ENCODE measurements at regions not wholly inside any gene's neighbourhood (a gene's known extent, or its start where the extent isn't known, plus 50 kb on each side); places are given as distances from the start of the nearest gene placed in this dataset.
A peak's percentile ranks its signal among the peaks of the same experiment; 100 is the strongest.

GRCh38 chr4:138063581-138063980 lies 178.6 kb downstream of the SLC7A11 start:
- peak overlapping the region; percentile 10 for H3K14ac ChIP-seq (ENCODE audit: low read length)
- WGBS, 2 donors (ENCODE audit: extremely low coverage in 2 of 2, insufficient read length in 2 of 2, insufficient replicate concordance in 1 of 2) = no CpG with 5 or more reads among the region's 3 CpGs
- H3K4me3 ChIP-seq (ENCODE audit: low read length in 2 of 2) = no peak overlapping the region
- peak overlapping the region; percentile 4 for H2AK5ac ChIP-seq (ENCODE audit: low read depth, low read length)
- H4K91ac ChIP-seq (ENCODE audit: low read depth, low read length, poor library complexity) = no peak overlapping the region
- no peak for DNase-seq (ENCODE audit: low spot score)
- H3K79me1 ChIP-seq (ENCODE audit: low read depth, low read length) = no peaks in the 10 kb centered on the region
- peaks cover 2% of the 10 kb centered on the region in 2 donors for H3K9me3 ChIP-seq (replicated peaks in 1 of 2; ENCODE audit: control insufficient read depth in 2 of 2, insufficient read depth in 1 of 2, low read depth in 1 of 2, low read length in 2 of 2)
- no peak overlapping the region for H3K4me2 ChIP-seq (ENCODE audit: insufficient read depth, low read length, poor library complexity, severe bottlenecking)
- H2AFZ ChIP-seq (ENCODE audit: low read length) = peak overlapping the region; percentile 83
- H2BK5ac ChIP-seq (ENCODE audit: low read length) = no peak overlapping the region
- H3K9ac ChIP-seq (ENCODE audit: low read depth, low read length, poor library complexity) = no peak overlapping the region
- peak overlapping the region; percentile 1 for H2BK12ac ChIP-seq (ENCODE audit: low read length)
- H3K4me1 ChIP-seq (ENCODE audit: control insufficient read depth in 2 of 2, insufficient read depth in 1 of 2, low read depth in 1 of 2, low read length in 2 of 2) = no peaks in the 10 kb centered on the region
- no peak overlapping the region for H3K23ac ChIP-seq (ENCODE audit: low read depth, low read length, poor library complexity)
- H3K4ac ChIP-seq (ENCODE audit: low read length) = no peak overlapping the region
- no peak overlapping the region for H2BK120ac ChIP-seq (ENCODE audit: low read depth, low read length)
- no peak overlapping the region for H3K27ac ChIP-seq (replicated peaks; ENCODE audit: low read length)
- no peak overlapping the region for H4K8ac ChIP-seq (ENCODE audit: low read depth, low read length)
- no peaks in the 10 kb centered on the region for H3K27me3 ChIP-seq (ENCODE audit: control insufficient read depth in 3 of 3, insufficient read depth in 3 of 3, low read depth in 1 of 3, low read length in 3 of 3)
- peak overlapping the region; percentile 24 for H3K18ac ChIP-seq (ENCODE audit: low read length)
- no peaks in the 10 kb centered on the region for H3K36me3 ChIP-seq (replicated peaks in 1 of 2; ENCODE audit: control insufficient read depth in 2 of 2, insufficient read depth in 2 of 2, low read length in 2 of 2)
- no peak overlapping the region for H2BK15ac ChIP-seq (ENCODE audit: low read length)

- H2AK5ac ChIP-seq (ENCODE audit: low read depth, low read length) = no peak overlapping the region
- H3K27ac ChIP-seq (replicated peaks; ENCODE audit: low read length) = no peak overlapping the region
- H3K9ac ChIP-seq (ENCODE audit: low read depth, low read length, poor library complexity) = no peak overlapping the region
- no peak overlapping the region for H4K91ac ChIP-seq (ENCODE audit: low read depth, low read length, poor library complexity)
- no peak overlapping the region for H3K23ac ChIP-seq (ENCODE audit: low read depth, low read length, poor library complexity)
- peaks cover 2% of the 10 kb centered on the region in 2 donors for H3K9me3 ChIP-seq (replicated peaks in 1 of 2; ENCODE audit: control insufficient read depth in 2 of 2, insufficient read depth in 1 of 2, low read depth in 1 of 2, low read length in 2 of 2)
- H3K14ac ChIP-seq (ENCODE audit: low read length) = no peak overlapping the region
- peak overlapping the region; percentile 83 for H2AFZ ChIP-seq (ENCODE audit: low read length)
- no peak overlapping the region for H3K4me3 ChIP-seq (ENCODE audit: low read length in 2 of 2)
- H2BK120ac ChIP-seq (ENCODE audit: low read depth, low read length) = no peak overlapping the region
- H3K4me1 ChIP-seq (ENCODE audit: control insufficient read depth in 2 of 2, insufficient read depth in 1 of 2, low read depth in 1 of 2, low read length in 2 of 2) = no peaks in the 10 kb centered on the region
- no peaks in the 10 kb centered on the region for H3K79me1 ChIP-seq (ENCODE audit: low read depth, low read length)
- no CpG with 5 or more reads among the region's 2 CpGs for WGBS, 2 donors (ENCODE audit: extremely low coverage in 2 of 2, insufficient read length in 2 of 2, insufficient replicate concordance in 1 of 2)
- no peak overlapping the region for H3K4me2 ChIP-seq (ENCODE audit: insufficient read depth, low read length, poor library complexity, severe bottlenecking)
- H3K27me3 ChIP-seq (ENCODE audit: control insufficient read depth in 3 of 3, insufficient read depth in 3 of 3, low read depth in 1 of 3, low read length in 3 of 3) = no peaks in the 10 kb centered on the region
- H3K4ac ChIP-seq (ENCODE audit: low read length) = no peak overlapping the region
- no peak overlapping the region for H4K8ac ChIP-seq (ENCODE audit: low read depth, low read length)
- H3K36me3 ChIP-seq (replicated peaks in 1 of 2; ENCODE audit: control insufficient read depth in 2 of 2, insufficient read depth in 2 of 2, low read length in 2 of 2) = no peaks in the 10 kb centered on the region
- no peak overlapping the region for H2BK12ac ChIP-seq (ENCODE audit: low read length)
- H3K18ac ChIP-seq (ENCODE audit: low read length) = no peak overlapping the region
- no peak overlapping the region for H2BK5ac ChIP-seq (ENCODE audit: low read length)
- no peak overlapping the region for H2BK15ac ChIP-seq (ENCODE audit: low read length)
- DNase-seq (ENCODE audit: low spot score) = no peak
Measured at GRCh38 chr4:138062929-138063328, 179.2 kb downstream of the SLC7A11 start.

- no peaks in the 10 kb centered on the region for H3K79me1 ChIP-seq (ENCODE audit: low read depth, low read length)
- H3K9ac ChIP-seq (ENCODE audit: low read depth, low read length, poor library complexity) = no peak overlapping the region
- no peak overlapping the region for H2BK15ac ChIP-seq (ENCODE audit: low read length)
- H3K14ac ChIP-seq (ENCODE audit: low read length) = no peak overlapping the region
- H3K36me3 ChIP-seq (replicated peaks in 1 of 2; ENCODE audit: control insufficient read depth in 2 of 2, insufficient read depth in 2 of 2, low read length in 2 of 2) = no peaks in the 10 kb centered on the region
- H3K4me1 ChIP-seq (ENCODE audit: control insufficient read depth in 2 of 2, insufficient read depth in 1 of 2, low read depth in 1 of 2, low read length in 2 of 2) = no peaks in the 10 kb centered on the region
- no peak overlapping the region for H3K4me2 ChIP-seq (ENCODE audit: insufficient read depth, low read length, poor library complexity, severe bottlenecking)
- no peak overlapping the region for H3K18ac ChIP-seq (ENCODE audit: low read length)
- no peak overlapping the region for H3K4ac ChIP-seq (ENCODE audit: low read length)
- H2BK5ac ChIP-seq (ENCODE audit: low read length) = no peak overlapping the region
- H3K9me3 ChIP-seq (replicated peaks in 1 of 2; ENCODE audit: control insufficient read depth in 2 of 2, insufficient read depth in 1 of 2, low read depth in 1 of 2, low read length in 2 of 2) = peaks cover 2 to 3% of the 10 kb centered on the region in 2 donors
- no peak overlapping the region for H2BK12ac ChIP-seq (ENCODE audit: low read length)
- no peak overlapping the region for H4K8ac ChIP-seq (ENCODE audit: low read depth, low read length)
- no peak for DNase-seq (ENCODE audit: low spot score)
- WGBS, 2 donors (ENCODE audit: extremely low coverage in 2 of 2, insufficient read length in 2 of 2, insufficient replicate concordance in 1 of 2) = no CpG with 5 or more reads among the region's 2 CpGs
- no peak overlapping the region for H2AFZ ChIP-seq (ENCODE audit: low read length)
- no peak overlapping the region for H2BK120ac ChIP-seq (ENCODE audit: low read depth, low read length)
- H3K27ac ChIP-seq (replicated peaks; ENCODE audit: low read length) = no peak overlapping the region
- no peak overlapping the region for H4K91ac ChIP-seq (ENCODE audit: low read depth, low read length, poor library complexity)
- H3K23ac ChIP-seq (ENCODE audit: low read depth, low read length, poor library complexity) = no peak overlapping the region
- H2AK5ac ChIP-seq (ENCODE audit: low read depth, low read length) = no peak overlapping the region
- H3K27me3 ChIP-seq (ENCODE audit: control insufficient read depth in 3 of 3, insufficient read depth in 3 of 3, low read depth in 1 of 3, low read length in 3 of 3) = no peaks in the 10 kb centered on the region
- no peak overlapping the region for H3K4me3 ChIP-seq (ENCODE audit: low read length in 2 of 2)
Measured at GRCh38 chr4:138056541-138056940, 185.6 kb downstream of the SLC7A11 start.

- Histone ChIP-seq H2BK12ac (ENCODE audit: low read length) (no peak overlapping the region), H3K14ac (ENCODE audit: low read length) (no peak overlapping the region), H4K8ac (ENCODE audit: low read depth, low read length) (no peak overlapping the region), H3K23ac (ENCODE audit: low read depth, low read length, poor library complexity) (no peak overlapping the region), H3K27ac (replicated peaks; ENCODE audit: low read length) (no peak overlapping the region), H2BK120ac (ENCODE audit: low read depth, low read length) (no peak overlapping the region), H3K4me3 (ENCODE audit: low read length in 2 of 2) (no peak overlapping the region), H2AK5ac (ENCODE audit: low read depth, low read length) (no peak overlapping the region), H2BK5ac (ENCODE audit: low read length) (no peak overlapping the region), H3K18ac (ENCODE audit: low read length) (no peak overlapping the region), H3K9ac (ENCODE audit: low read depth, low read length, poor library complexity) (no peak overlapping the region), H3K4me1 (ENCODE audit: control insufficient read depth in 2 of 2, insufficient read depth in 1 of 2, low read depth in 1 of 2, low read length in 2 of 2) (no peaks in the 10 kb centered on the region), H4K91ac (ENCODE audit: low read depth, low read length, poor library complexity) (no peak overlapping the region), H3K9me3 (replicated peaks in 1 of 2; ENCODE audit: control insufficient read depth in 2 of 2, insufficient read depth in 1 of 2, low read depth in 1 of 2, low read length in 2 of 2) (peaks cover 2 to 3% of the 10 kb centered on the region in 2 donors), H3K79me1 (ENCODE audit: low read depth, low read length) (no peaks in the 10 kb centered on the region), H2BK15ac (ENCODE audit: low read length) (no peak overlapping the region), H3K4ac (ENCODE audit: low read length) (no peak overlapping the region), H2AFZ (ENCODE audit: low read length) (no peak overlapping the region), H3K4me2 (ENCODE audit: insufficient read depth, low read length, poor library complexity, severe bottlenecking) (no peak overlapping the region), H3K27me3 (ENCODE audit: control insufficient read depth in 3 of 3, insufficient read depth in 3 of 3, low read depth in 1 of 3, low read length in 3 of 3) (no peaks in the 10 kb centered on the region), H3K36me3 (replicated peaks in 1 of 2; ENCODE audit: control insufficient read depth in 2 of 2, insufficient read depth in 2 of 2, low read length in 2 of 2) (no peaks in the 10 kb centered on the region)
- no peak for DNase-seq (ENCODE audit: low spot score)
- WGBS, 2 donors (ENCODE audit: extremely low coverage in 2 of 2, insufficient read length in 2 of 2, insufficient replicate concordance in 1 of 2) = no CpG with 5 or more reads among the region's 2 CpGs
Measured at GRCh38 chr4:138055890-138056289, 186.3 kb downstream of the SLC7A11 start.

All from neuronal stem cell (in vitro differentiated cells).